A673 (cell line): ENCODE measurements at regions not wholly inside any gene's neighbourhood (a gene's known extent, or its start where the extent isn't known, plus 50 kb on each side); places are given as distances from the start of the nearest gene placed in this dataset.

ENCODE experiments used
- BruUV-seq: library from RNA; stranded (reverse); fragments of 400-500 nt; replicated peaks from 2 replicates; lab custom pipeline; 2021; lab: Mats Ljungman, UMichigan
- CTCF ChIA-PET: fragments of 300-600 bp; sonication (Branson Sonifier 250); formaldehyde crosslinking; loops from one replicate; lab custom pipeline; 2022; ENCODE audit warnings: antibody characterized with exemption; lab: Charles Lee
- POLR2A ChIA-PET: fragments of 300-600 bp; sonication (Branson Sonifier 250); formaldehyde crosslinking; loops from one replicate; lab custom pipeline; 2022; ENCODE audit warnings: antibody characterized with exemption; ENCODE audit not compliant: low non-redundant PET; lab: Charles Lee
- DNase-seq: peaks from one replicate; pipeline ENCODE4 v3.0.0-alpha.2; 2015; ENCODE audit warnings: low spot score
- H3K27ac ChIP-seq: fragments of 200-600 bp; sonication (generic); 2 replicates; pipeline ENCODE4 v1.5.1; 2016; ENCODE audit warnings: mixed run types, low read depth, mild to moderate bottlenecking, mixed read lengths, antibody characterized with exemption, low read length; ENCODE audit not compliant: poor library complexity, severe bottlenecking
- H3K27me3 ChIP-seq: fragments of 200-600 bp; sonication (generic); replicated peaks from 2 replicates; pipeline ENCODE4 v1.6.1; 2017; ENCODE audit warnings: mixed run types, low read depth, mild to moderate bottlenecking, mixed read lengths, antibody characterized with exemption, low read length; ENCODE audit not compliant: insufficient read depth, poor library complexity
- H3K36me3 ChIP-seq: fragments of 200-600 bp; sonication (generic); 2 replicates; pipeline ENCODE4 v1.6.1; 2016; ENCODE audit warnings: mixed run types, mild to moderate bottlenecking, mixed read lengths, antibody characterized with exemption, low read length; ENCODE audit not compliant: insufficient read depth, poor library complexity, severe bottlenecking
- H3K4me1 ChIP-seq: fragments of 200-600 bp; sonication (generic); 2 replicates; pipeline ENCODE4 v1.6.1; 2017; ENCODE audit warnings: mixed run types, mild to moderate bottlenecking, mixed read lengths, antibody characterized with exemption, low read length; ENCODE audit not compliant: insufficient read depth, poor library complexity, severe bottlenecking
- H3K4me3 ChIP-seq: fragments of 200-600 bp; sonication (generic); 2 replicates; pipeline ENCODE4 v1.5.1; 2016; ENCODE audit warnings: low read depth, mixed run types, mild to moderate bottlenecking, mixed read lengths, low read length; ENCODE audit not compliant: poor library complexity, severe bottlenecking
- H3K9me3 ChIP-seq: fragments of 200-600 bp; sonication (generic); 2 replicates; pipeline ENCODE4 v1.6.1; 2016; ENCODE audit warnings: mixed run types, low read depth, mild to moderate bottlenecking, mixed read lengths, antibody characterized with exemption, low read length; ENCODE audit not compliant: poor library complexity, severe bottlenecking
- CTCF ChIP-seq: fragments of 300-800, 200-600 bp; sonication (generic); conservative IDR thresholded peaks from 2 replicates; pipeline ENCODE4 v1.5.1; 2017; ENCODE audit warnings: low read depth, mild to moderate bottlenecking, antibody characterized with exemption, low read length, moderate library complexity, mixed read lengths
- EZH2 ChIP-seq: fragments of 200-600 bp; sonication (generic); IDR thresholded peaks from 2 replicates; pipeline ENCODE4 v1.6.1; 2017; ENCODE audit warnings: borderline replicate concordance, low read depth, mild to moderate bottlenecking, mixed read lengths, antibody characterized with exemption, low read length; ENCODE audit not compliant: poor library complexity, severe bottlenecking
- intact Hi-C: fragments of 100-400 bp; cut with micrococcal nuclease; formaldehyde crosslinking; loops from one replicate; pipeline ENCODE4 v1.10.0; 2022; ENCODE audit not compliant: unreplicated experiment

- Histone ChIP-seq H3K27ac (no peak overlapping the region), H3K27me3 (no peaks in the 10 kb centered on the region), H3K36me3 (no peaks in the 10 kb centered on the region), H3K4me3 (no peak overlapping the region), H3K9me3 (no peaks in the 10 kb centered on the region), H3K4me1 (no peaks in the 10 kb centered on the region)
- no peak for DNase-seq
- TF ChIP-seq CTCF (no peak), EZH2 (no peak)
- POLR2A ChIA-PET: no interaction called here
- no TSS peak for BruUV-seq
- CTCF ChIA-PET: no interaction called here
- intact Hi-C loops: loop anchor here (10.0 kb wide), 1 partner anchor 294 kb away; no protein-coding TSS in a partner anchor
Observed at GRCh38 chr15:31570591-31570990, 244.0 kb downstream of the KLF13 start.

- TF ChIP-seq CTCF: no peak
- TF ChIP-seq EZH2: no peak
- BruUV-seq: no TSS peak
- Histone ChIP-seq H3K27ac (no peak overlapping the region), H3K4me3 (no peak overlapping the region), H3K9me3 (no peaks in the 10 kb centered on the region), H3K4me1 (no peaks in the 10 kb centered on the region), H3K36me3 (no peaks in the 10 kb centered on the region), H3K27me3 (no peaks in the 10 kb centered on the region)
- intact Hi-C loops: loop anchor here (10.0 kb wide), 1 partner anchor 293 kb away; no protein-coding TSS in a partner anchor
- ChIA-PET CTCF (no interaction called here), POLR2A (no interaction called here)
- no peak for DNase-seq
Observed at GRCh38 chr15:31571676-31572075, 245.0 kb downstream of the KLF13 start.

- BruUV-seq: no TSS peak
- Histone ChIP-seq H3K27me3 (no peaks in the 10 kb centered on the region), H3K27ac (no peak overlapping the region), H3K4me3 (no peak overlapping the region), H3K9me3 (no peaks in the 10 kb centered on the region), H3K36me3 (no peaks in the 10 kb centered on the region), H3K4me1 (no peaks in the 10 kb centered on the region)
- DNase-seq: no peak
- intact Hi-C loops: loop anchor here (10.0 kb wide), 1 partner anchor 291 kb away; no protein-coding TSS in a partner anchor
- CTCF ChIA-PET: no interaction called here
- POLR2A ChIA-PET: no interaction called here
- no peak for TF ChIP-seq CTCF
- no peak for TF ChIP-seq EZH2
Observed at GRCh38 chr15:31573759-31574158, 247.1 kb downstream of the KLF13 start.
